ENCODE measurements at regions not wholly inside any gene's neighbourhood (a gene's known extent, or its start where the extent isn't known, plus 50 kb on each side); places are given as distances from the start of the nearest gene placed in this dataset.

- H3K27ac ChIP-seq: no peak overlapping the region
- H3K4me3 ChIP-seq: no peak overlapping the region
- no peaks in the 10 kb centered on the region for H3K27me3 ChIP-seq
- peaks cover 7% of the 10 kb centered on the region for H3K9me3 ChIP-seq
- H3K36me3 ChIP-seq: no peaks in the 10 kb centered on the region
- no peaks in the 10 kb centered on the region for H3K4me1 ChIP-seq
- ATAC-seq (no peak), DNase-seq (no peak)
- no peak for TF ChIP-seq CTCF (IDR thresholded peaks at IDR 0.05)
- intact Hi-C loops (cut with DNase I): no loop called here
These were observed 134.3 kb downstream of the CGGBP1 start for GRCh38 chr3:87924485-87924884.

GRCh38 chr3:87920549-87920948 is 138.3 kb downstream of the CGGBP1 start:
- Histone ChIP-seq H3K27me3 (no peaks in the 10 kb centered on the region), H3K27ac (no peak overlapping the region), H3K4me1 (no peaks in the 10 kb centered on the region), H3K9me3 (peaks cover 7% of the 10 kb centered on the region), H3K4me3 (no peak overlapping the region), H3K36me3 (no peaks in the 10 kb centered on the region)
- DNase-seq: no peak
- no peak for ATAC-seq
- TF ChIP-seq CTCF (IDR thresholded peaks at IDR 0.05): no peak
- intact Hi-C loops (cut with DNase I): no loop called here

- Histone ChIP-seq H3K9me3 (no peaks in the 10 kb centered on the region), H3K27me3 (no peaks in the 10 kb centered on the region), H3K4me1 (no peaks in the 10 kb centered on the region), H3K4me3 (no peak overlapping the region), H3K36me3 (no peaks in the 10 kb centered on the region), H3K27ac (no peak overlapping the region)
- no peak for TF ChIP-seq CTCF (IDR thresholded peaks at IDR 0.05)
- intact Hi-C loops (cut with DNase I): no loop called here
- DNase-seq: no peak
- ATAC-seq: no peak
These were observed 157.7 kb downstream of the CGGBP1 start for GRCh38 chr3:87901141-87901540.

- no peak for ATAC-seq
- intact Hi-C loops (cut with DNase I): no loop called here
- peak; percentile 14 for TF ChIP-seq CTCF (IDR thresholded peaks at IDR 0.05)
- DNase-seq: no peak
- H3K27me3 ChIP-seq: no peaks in the 10 kb centered on the region
- H3K9me3 ChIP-seq: no peaks in the 10 kb centered on the region
- H3K36me3 ChIP-seq: no peaks in the 10 kb centered on the region
- H3K27ac ChIP-seq: no peak overlapping the region
- no peaks in the 10 kb centered on the region for H3K4me1 ChIP-seq
- H3K4me3 ChIP-seq: no peak overlapping the region
These were observed 158.7 kb downstream of the CGGBP1 start for GRCh38 chr3:87900061-87900460.

GRCh38 chr3:87898971-87899370 is 159.8 kb downstream of the CGGBP1 start:
- H3K9me3 ChIP-seq: no peaks in the 10 kb centered on the region
- H3K27me3 ChIP-seq: no peaks in the 10 kb centered on the region
- no peak for ATAC-seq
- TF ChIP-seq CTCF (IDR thresholded peaks at IDR 0.05): no peak
- H3K36me3 ChIP-seq: no peaks in the 10 kb centered on the region
- DNase-seq: no peak
- intact Hi-C loops (cut with DNase I): no loop called here
- no peak overlapping the region for H3K27ac ChIP-seq
- H3K4me3 ChIP-seq: no peak overlapping the region
- no peaks in the 10 kb centered on the region for H3K4me1 ChIP-seq

GRCh38 chr3:87895983-87896382 is 162.8 kb downstream of the CGGBP1 start:
- H3K9me3 ChIP-seq: no peaks in the 10 kb centered on the region
- H3K27ac ChIP-seq: no peak overlapping the region
- no peaks in the 10 kb centered on the region for H3K27me3 ChIP-seq
- H3K4me1 ChIP-seq: no peaks in the 10 kb centered on the region
- no peak for TF ChIP-seq CTCF (IDR thresholded peaks at IDR 0.05)
- H3K36me3 ChIP-seq: no peaks in the 10 kb centered on the region
- DNase-seq (no peak), ATAC-seq (no peak)
- intact Hi-C loops (cut with DNase I): no loop called here
- H3K4me3 ChIP-seq: no peak overlapping the region

Data from upper lobe of right lung (tissue), 1 donor.